ENCODE measurements at regions not wholly inside any gene's neighbourhood (a gene's known extent, or its start where the extent isn't known, plus 50 kb on each side); places are given as distances from the start of the nearest gene placed in this dataset.

DNA sequence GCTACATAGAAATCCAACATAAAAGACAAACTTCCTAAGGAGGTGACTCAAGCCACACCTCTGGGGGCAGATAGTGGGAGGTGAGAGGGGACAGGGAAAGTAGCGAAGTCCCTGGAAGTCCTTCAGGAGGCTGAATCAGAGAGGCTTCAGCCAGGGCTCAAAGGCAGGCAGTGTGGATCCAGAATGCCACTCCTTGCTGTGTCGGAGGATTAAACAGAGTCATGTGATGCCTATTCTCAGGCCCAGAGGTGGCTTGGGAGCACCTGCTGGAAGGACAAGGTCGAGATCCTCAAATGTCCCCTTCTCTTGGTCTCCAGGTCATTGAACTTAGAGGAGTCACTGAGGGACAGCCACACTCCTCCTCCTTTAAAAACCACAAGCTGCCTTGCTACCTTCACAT lies 391.1 kb downstream of the SOX9 start:
- in situ Hi-C loops (cut with HindIII; ENCODE audit: low sequenced_read_pairs) = no loop called here

DNA sequence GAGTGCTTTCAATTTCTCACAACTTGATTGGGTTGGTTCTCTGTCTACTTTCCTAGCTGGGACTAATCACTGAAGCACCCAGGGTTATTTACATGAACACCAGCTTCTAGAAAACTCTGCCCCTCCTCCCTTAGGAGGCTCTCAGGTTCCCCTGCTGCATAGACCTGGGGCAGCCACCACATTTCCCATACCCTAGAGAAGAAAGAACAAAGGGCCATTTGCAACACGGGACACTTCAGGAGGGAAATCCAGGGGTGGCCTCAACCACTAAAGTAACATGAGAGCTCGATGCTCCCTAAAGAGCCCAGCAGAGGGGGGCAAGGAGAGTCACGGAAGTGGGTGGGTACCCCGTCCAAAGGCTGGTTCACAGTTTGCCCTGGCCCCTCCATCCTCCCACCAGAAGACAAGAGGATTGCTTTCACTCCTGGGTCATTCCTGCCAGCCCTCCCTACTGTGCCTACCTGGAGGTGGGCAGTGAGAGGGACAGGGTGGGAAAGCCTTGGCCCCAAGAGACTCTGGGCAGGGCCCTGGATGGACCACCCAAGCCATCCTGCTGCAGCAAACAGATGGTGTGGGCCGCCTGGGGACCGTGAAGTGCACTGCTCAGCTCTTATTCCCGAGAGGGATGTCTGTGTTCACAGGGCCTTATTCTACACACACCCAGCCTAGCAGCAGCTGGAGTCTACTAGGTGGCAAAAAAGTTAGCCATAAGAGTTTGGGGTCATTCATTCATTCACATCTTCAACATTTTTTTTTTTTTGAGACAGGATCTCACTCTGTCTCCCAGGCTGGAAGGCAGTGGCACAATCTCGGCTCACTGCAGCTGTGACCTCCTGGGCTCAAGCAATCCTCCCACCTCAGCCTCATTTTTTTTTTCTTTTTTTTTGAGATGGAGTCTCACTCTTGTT lies 392.1 kb downstream of the SOX9 start:
- in situ Hi-C loops (cut with HindIII; ENCODE audit: low sequenced_read_pairs) = no loop called here

- in situ Hi-C loops (cut with HindIII; ENCODE audit: low sequenced_read_pairs) = no loop called here
Observed at GRCh38 chr17:72514321-72514861, 393.6 kb downstream of the SOX9 start.

DNA sequence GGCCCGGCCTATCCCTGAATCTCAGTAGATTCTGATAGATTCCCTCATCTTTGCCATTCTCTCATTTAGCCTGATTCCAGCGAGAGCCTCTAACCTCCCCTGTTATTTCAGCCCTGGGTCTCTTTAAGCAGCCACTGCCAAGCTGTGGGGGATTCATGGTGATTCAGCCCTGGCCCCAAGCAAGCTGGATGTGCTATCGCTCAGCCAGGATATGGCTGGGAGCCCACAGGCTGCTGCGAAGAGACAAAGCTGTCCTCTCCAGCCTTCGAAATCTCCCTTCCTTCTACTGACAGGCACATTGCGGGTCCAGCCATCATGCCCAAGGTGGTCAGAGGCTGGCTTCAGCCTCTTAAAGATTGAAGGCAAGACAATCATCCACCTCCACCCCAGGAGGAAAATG lies 394.1 kb downstream of the SOX9 start:
- in situ Hi-C loops (cut with HindIII; ENCODE audit: low sequenced_read_pairs) = no loop called here

DNA sequence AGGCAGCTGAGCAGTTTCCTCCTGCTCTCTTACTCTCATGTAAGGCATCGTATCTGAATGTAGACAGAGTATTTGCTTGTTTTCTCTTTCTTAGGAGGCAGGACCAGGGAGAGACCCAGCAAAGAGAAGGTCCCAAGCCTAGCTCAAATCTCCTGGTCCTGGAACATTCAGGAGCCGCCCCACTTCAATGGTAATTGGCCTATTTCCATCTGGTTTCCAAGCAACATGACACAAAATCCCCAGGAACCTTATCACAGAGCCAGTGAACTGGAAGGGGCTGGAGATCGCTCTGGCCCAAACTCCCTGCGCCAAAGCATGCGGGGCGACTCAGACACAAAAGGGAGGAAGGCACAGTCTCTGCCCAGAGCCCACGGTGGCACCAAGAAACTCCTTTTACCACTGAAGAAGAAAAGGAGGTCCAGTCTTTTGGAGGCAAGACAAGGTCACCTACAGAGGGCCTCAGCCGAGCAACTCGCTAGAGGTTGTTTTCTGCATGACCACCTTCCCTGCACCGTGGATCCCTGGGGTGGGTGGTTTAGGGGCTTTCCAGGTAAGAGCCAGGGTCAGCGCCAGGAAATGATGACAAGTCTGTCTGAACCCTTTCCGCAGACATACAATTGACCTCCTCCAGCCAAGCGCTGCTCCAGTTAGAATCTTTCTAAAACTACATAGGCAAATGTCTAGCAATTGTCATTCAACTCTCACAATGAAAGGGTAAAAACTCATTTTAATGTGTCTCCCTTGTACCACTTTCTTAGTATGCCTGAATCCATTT lies 394.7 kb downstream of the SOX9 start:
- in situ Hi-C loops (cut with HindIII; ENCODE audit: low sequenced_read_pairs) = no loop called here

GRCh38 chr17:72516772-72517399 lies 396.1 kb downstream of the SOX9 start:
- in situ Hi-C loops (cut with HindIII; ENCODE audit: low sequenced_read_pairs) = no loop called here

DNA sequence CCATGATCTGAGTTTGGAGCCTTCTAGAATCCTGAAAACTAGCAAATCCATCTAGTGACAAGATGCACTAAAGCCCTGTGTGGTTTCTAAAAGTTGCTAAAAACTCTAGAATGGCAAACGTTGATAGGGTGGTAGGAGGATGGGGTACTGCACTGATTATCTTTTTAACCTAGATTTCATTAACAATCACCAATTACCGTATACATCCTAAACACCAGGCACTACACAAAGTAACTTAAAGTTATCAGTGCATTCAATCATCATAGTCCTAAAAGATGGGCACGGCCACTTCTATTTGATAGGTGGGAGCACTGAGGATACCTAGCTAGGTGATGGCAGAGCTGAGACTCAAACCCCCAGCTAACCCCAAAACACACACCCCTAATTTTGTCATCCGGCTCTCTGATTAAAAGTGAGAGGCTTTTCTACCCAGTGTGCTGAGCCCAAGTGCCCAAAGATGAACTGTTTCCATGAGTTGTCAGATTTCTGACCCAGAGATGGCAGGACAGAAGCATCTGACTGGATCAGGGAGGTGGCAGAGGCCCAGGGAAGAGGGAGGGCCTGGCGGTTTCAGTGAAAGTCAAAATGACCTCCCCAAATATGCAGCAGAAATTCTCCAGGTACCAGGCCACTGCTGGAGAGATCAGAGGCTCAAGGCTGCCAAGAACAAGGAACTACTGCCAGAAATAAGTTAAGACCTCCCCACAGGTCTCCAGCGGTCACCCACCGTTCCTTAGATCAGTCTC lies 396.8 kb downstream of the SOX9 start:
- in situ Hi-C loops (cut with HindIII; ENCODE audit: low sequenced_read_pairs) = no loop called here

- in situ Hi-C loops (cut with HindIII; ENCODE audit: low sequenced_read_pairs) = no loop called here
Observed at GRCh38 chr17:72518159-72518732, 397.4 kb downstream of the SOX9 start.

DNA sequence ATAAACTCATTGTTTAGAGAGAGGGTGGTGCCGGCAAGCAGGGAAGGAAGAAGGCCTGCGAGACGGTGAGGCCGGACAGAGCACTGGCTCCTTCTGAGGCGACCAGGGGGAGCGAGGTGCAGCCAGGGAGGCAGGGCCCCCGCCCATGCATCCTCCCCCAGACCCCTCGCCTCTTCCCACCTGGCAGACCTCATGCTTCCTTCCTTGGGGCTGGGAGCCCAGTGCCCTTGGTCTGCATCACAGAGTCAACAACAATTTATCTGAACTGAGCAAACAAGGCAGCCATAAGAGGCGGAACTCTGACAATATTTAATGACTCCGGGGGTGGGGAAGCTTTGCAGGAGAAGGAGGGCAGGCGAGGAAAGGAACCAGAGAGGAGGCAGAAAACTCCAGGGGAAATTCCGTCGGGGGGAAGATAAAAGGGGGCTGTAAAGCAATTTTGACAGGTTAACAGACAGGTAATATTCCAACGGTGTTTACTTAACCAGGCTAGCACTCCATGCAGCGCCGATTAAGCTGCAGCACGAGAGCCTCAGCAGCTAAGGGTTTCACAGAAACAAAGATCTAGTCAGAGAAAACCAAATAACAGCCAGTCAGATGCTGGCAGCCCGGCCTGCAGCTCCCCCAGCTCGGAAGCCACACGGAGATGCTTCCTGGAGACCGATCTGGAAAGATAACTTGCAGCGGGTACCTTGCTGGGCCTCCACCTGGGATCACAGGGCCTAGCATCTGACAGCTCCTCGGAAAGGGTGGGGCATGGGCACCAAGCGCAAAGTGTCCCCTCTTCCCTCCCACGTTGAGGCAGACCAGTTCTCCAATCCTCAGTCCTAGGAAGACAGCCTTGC lies 398.2 kb downstream of the SOX9 start:
- in situ Hi-C loops (cut with HindIII; ENCODE audit: low sequenced_read_pairs) = no loop called here

DNA sequence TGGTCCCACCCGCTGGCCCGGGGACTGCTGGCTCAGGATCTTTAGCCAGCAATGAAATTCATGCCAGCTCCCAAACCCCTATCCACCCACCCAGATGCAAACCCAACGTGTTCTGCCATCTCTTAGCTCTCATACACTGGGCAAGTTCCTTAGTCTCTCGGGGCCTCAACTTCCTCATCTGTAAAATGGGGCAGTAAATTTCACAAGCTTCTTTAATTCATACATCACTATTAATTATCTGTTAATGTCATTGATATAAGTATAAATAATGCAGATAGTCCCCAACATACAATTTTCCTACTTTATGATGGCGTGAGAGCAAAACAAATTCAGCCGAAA lies 398.7 kb downstream of the SOX9 start:
- in situ Hi-C loops (cut with HindIII; ENCODE audit: low sequenced_read_pairs) = no loop called here

GRCh38 chr17:72520665-72521303 lies 400.0 kb downstream of the SOX9 start:
- in situ Hi-C loops (cut with HindIII; ENCODE audit: low sequenced_read_pairs) = no loop called here

- in situ Hi-C loops (cut with HindIII; ENCODE audit: low sequenced_read_pairs) = no loop called here
Observed at GRCh38 chr17:72523491-72523890, 402.7 kb downstream of the SOX9 start.

GRCh38 chr17:72525225-72526015 lies 404.6 kb downstream of the SOX9 start:
- in situ Hi-C loops (cut with HindIII; ENCODE audit: low sequenced_read_pairs) = loop anchor here (25.0 kb wide), 4 partner anchors 388 to 1088 kb away; no protein-coding TSS in a partner anchor

GRCh38 chr17:72526769-72527168 lies 405.9 kb downstream of the SOX9 start:
- in situ Hi-C loops (cut with HindIII; ENCODE audit: low sequenced_read_pairs) = loop anchor here (25.0 kb wide), 4 partner anchors 389 to 1089 kb away; no protein-coding TSS in a partner anchor

GRCh38 chr17:72527789-72528188 lies 407.0 kb downstream of the SOX9 start:
- in situ Hi-C loops (cut with HindIII; ENCODE audit: low sequenced_read_pairs) = loop anchor here (25.0 kb wide), 4 partner anchors 390 to 1090 kb away; no protein-coding TSS in a partner anchor

GRCh38 chr17:72528683-72529082 lies 407.9 kb downstream of the SOX9 start:
- in situ Hi-C loops (cut with HindIII; ENCODE audit: low sequenced_read_pairs) = loop anchor here (25.0 kb wide), 4 partner anchors 391 to 1091 kb away; no protein-coding TSS in a partner anchor

DNA sequence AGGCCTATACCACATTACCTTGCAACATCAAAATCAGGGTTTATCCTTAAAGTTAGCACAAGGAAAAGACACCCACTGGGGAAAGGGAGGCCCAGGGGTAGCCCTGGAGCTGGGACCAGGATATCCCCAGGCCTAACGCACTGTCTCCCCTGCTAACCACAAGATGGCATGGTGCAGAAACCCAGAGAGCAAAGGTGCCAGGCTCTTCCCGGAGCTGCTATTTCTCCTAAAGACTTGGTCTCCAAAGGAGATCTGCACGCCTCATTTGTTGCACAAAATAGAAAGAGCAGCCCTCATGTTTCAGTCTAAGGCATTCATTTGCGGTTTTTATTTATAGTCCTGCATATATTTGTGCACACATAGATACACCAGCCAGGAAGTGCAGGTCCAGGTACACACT lies 408.6 kb downstream of the SOX9 start:
- in situ Hi-C loops (cut with HindIII; ENCODE audit: low sequenced_read_pairs) = loop anchor here (25.0 kb wide), 4 partner anchors 392 to 1092 kb away; no protein-coding TSS in a partner anchor

DNA sequence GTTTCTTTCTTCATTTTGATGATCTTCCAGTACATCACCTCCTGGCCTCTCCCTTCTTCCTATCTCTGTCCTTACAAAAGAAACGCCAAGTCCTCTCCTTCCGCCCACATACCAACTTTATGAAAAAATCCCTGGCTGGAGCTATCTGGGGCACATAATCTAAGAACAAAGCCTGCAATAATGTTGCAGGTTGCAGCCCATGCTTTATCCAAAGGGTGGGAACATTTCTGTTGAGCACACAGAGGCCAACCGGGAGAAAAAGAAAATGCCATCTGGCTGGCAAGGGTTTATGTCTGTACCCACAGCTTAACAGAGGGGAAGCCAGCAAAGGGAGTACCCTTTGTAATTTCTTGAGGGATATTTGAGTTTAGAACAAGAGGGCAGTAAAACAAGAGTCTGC lies 409.6 kb downstream of the SOX9 start:
- in situ Hi-C loops (cut with HindIII; ENCODE audit: low sequenced_read_pairs) = loop anchor here (25.0 kb wide), 4 partner anchors 393 to 1093 kb away; no protein-coding TSS in a partner anchor

Data from endothelial cell of hepatic sinusoid (primary cell).